ENCODE measurements at regions not wholly inside any gene's neighbourhood (a gene's known extent, or its start where the extent isn't known, plus 50 kb on each side); places are given as distances from the start of the nearest gene placed in this dataset.

- Histone ChIP-seq H3K9me3 (ENCODE audit: low read depth, low read length) (no peaks in the 10 kb centered on the region), H3K36me3 (ENCODE audit: insufficient read depth, low read length) (no peaks in the 10 kb centered on the region), H4K20me1 (ENCODE audit: insufficient read depth, low read length) (no peaks in the 10 kb centered on the region), H2AFZ (ENCODE audit: low read length) (no peak overlapping the region), H3K4me3 (ENCODE audit: insufficient read depth, low read length) (no peak overlapping the region), H3K4me1 (ENCODE audit: insufficient read depth, low read length) (no peaks in the 10 kb centered on the region), H3K79me2 (ENCODE audit: insufficient read depth, low read length) (no peaks in the 10 kb centered on the region), H3K27me3 (ENCODE audit: insufficient read depth, low read length) (no peaks in the 10 kb centered on the region), H3K27ac (ENCODE audit: low read depth, low read length) (no peak overlapping the region), H3K4me2 (ENCODE audit: insufficient read depth, low read length) (no peak overlapping the region)
- no peak for DNase-seq (ENCODE audit: insufficient read length, low spot score, missing footprints)
- no peak for TF ChIP-seq CTCF (IDR thresholded peaks at IDR 0.05; ENCODE audit: extremely low read depth, low read depth, low read length)
Observed at GRCh38 chr14:104289507-104289906, 151.1 kb downstream of the KIF26A start.

- Histone ChIP-seq H3K4me3 (ENCODE audit: insufficient read depth, low read length) (no peak overlapping the region), H3K4me2 (ENCODE audit: insufficient read depth, low read length) (no peak overlapping the region), H3K79me2 (ENCODE audit: insufficient read depth, low read length) (no peaks in the 10 kb centered on the region), H3K27me3 (ENCODE audit: insufficient read depth, low read length) (no peaks in the 10 kb centered on the region), H3K36me3 (ENCODE audit: insufficient read depth, low read length) (no peaks in the 10 kb centered on the region), H3K4me1 (ENCODE audit: insufficient read depth, low read length) (no peaks in the 10 kb centered on the region), H4K20me1 (ENCODE audit: insufficient read depth, low read length) (no peaks in the 10 kb centered on the region), H3K27ac (ENCODE audit: low read depth, low read length) (no peak overlapping the region), H3K9me3 (ENCODE audit: low read depth, low read length) (no peaks in the 10 kb centered on the region), H2AFZ (ENCODE audit: low read length) (no peak overlapping the region)
- no peak for TF ChIP-seq CTCF (IDR thresholded peaks at IDR 0.05; ENCODE audit: extremely low read depth, low read depth, low read length)
- peak; percentile 81 for DNase-seq (ENCODE audit: insufficient read length, low spot score, missing footprints)
Observed at GRCh38 chr14:104290058-104290667, 151.8 kb downstream of the KIF26A start.

GRCh38 chr14:104290756-104291122 lies 152.4 kb downstream of the KIF26A start:
- Histone ChIP-seq H3K79me2 (ENCODE audit: insufficient read depth, low read length) (no peaks in the 10 kb centered on the region), H3K4me1 (ENCODE audit: insufficient read depth, low read length) (no peaks in the 10 kb centered on the region), H3K9me3 (ENCODE audit: low read depth, low read length) (no peaks in the 10 kb centered on the region), H4K20me1 (ENCODE audit: insufficient read depth, low read length) (no peaks in the 10 kb centered on the region), H2AFZ (ENCODE audit: low read length) (no peak overlapping the region), H3K27me3 (ENCODE audit: insufficient read depth, low read length) (no peaks in the 10 kb centered on the region), H3K4me3 (ENCODE audit: insufficient read depth, low read length) (no peak overlapping the region), H3K4me2 (ENCODE audit: insufficient read depth, low read length) (no peak overlapping the region), H3K27ac (ENCODE audit: low read depth, low read length) (no peak overlapping the region), H3K36me3 (ENCODE audit: insufficient read depth, low read length) (no peaks in the 10 kb centered on the region)
- peak; percentile 61 for DNase-seq (ENCODE audit: insufficient read length, low spot score, missing footprints)
- TF ChIP-seq CTCF (IDR thresholded peaks at IDR 0.05; ENCODE audit: extremely low read depth, low read depth, low read length): no peak

- H4K20me1 ChIP-seq (ENCODE audit: insufficient read depth, low read length): no peaks in the 10 kb centered on the region
- no peaks in the 10 kb centered on the region for H3K4me1 ChIP-seq (ENCODE audit: insufficient read depth, low read length)
- no peaks in the 10 kb centered on the region for H3K79me2 ChIP-seq (ENCODE audit: insufficient read depth, low read length)
- no peak overlapping the region for H3K27ac ChIP-seq (ENCODE audit: low read depth, low read length)
- peak; percentile 53 for DNase-seq (ENCODE audit: insufficient read length, low spot score, missing footprints)
- H3K27me3 ChIP-seq (ENCODE audit: insufficient read depth, low read length): no peaks in the 10 kb centered on the region
- H3K4me2 ChIP-seq (ENCODE audit: insufficient read depth, low read length): no peak overlapping the region
- H3K9me3 ChIP-seq (ENCODE audit: low read depth, low read length): no peaks in the 10 kb centered on the region
- no peak overlapping the region for H3K4me3 ChIP-seq (ENCODE audit: insufficient read depth, low read length)
- TF ChIP-seq CTCF (IDR thresholded peaks at IDR 0.05; ENCODE audit: extremely low read depth, low read depth, low read length): no peak
- no peak overlapping the region for H2AFZ ChIP-seq (ENCODE audit: low read length)
- no peaks in the 10 kb centered on the region for H3K36me3 ChIP-seq (ENCODE audit: insufficient read depth, low read length)
Observed at GRCh38 chr14:104291123-104292000, 153.0 kb downstream of the KIF26A start.
